HG02840 (cell line): ENCODE measurements at regions not wholly inside any gene's neighbourhood (a gene's known extent, or its start where the extent isn't known, plus 50 kb on each side); places are given as distances from the start of the nearest gene placed in this dataset.

Source experiments
- ATAC-seq: cut with Tn5 transposase; IDR thresholded peaks from one replicate; pipeline ENCODE4 v1.9.1; 2021; ENCODE audit warnings: mild to moderate bottlenecking, moderate library complexity, moderate number of reproducible peaks; ENCODE audit not compliant: unreplicated experiment, low FRiP score

GRCh38 chr7:10210000-10210399 is 763.7 kb upstream of the PHF14 start:
- ATAC-seq = no peak

- ATAC-seq = no peak
Measured at GRCh38 chr7:10211016-10211415, 762.7 kb upstream of the PHF14 start.

GRCh38 chr7:10211861-10212260 is 761.8 kb upstream of the PHF14 start:
- ATAC-seq = no peak

GRCh38 chr7:10212649-10213048 is 761.0 kb upstream of the PHF14 start:
- ATAC-seq = no peak

- no peak for ATAC-seq
Measured at GRCh38 chr7:10216462-10216861, 757.2 kb upstream of the PHF14 start.

GRCh38 chr7:10221084-10221483 is 752.6 kb upstream of the PHF14 start:
- ATAC-seq = no peak

GRCh38 chr7:10222976-10223375 is 750.7 kb upstream of the PHF14 start:
- ATAC-seq = no peak

- no peak for ATAC-seq
Measured at GRCh38 chr7:10225275-10225674, 748.4 kb upstream of the PHF14 start.

- ATAC-seq = no peak
Measured at GRCh38 chr7:10237306-10237705, 736.4 kb upstream of the PHF14 start.

GRCh38 chr7:10238641-10239040 is 735.0 kb upstream of the PHF14 start:
- ATAC-seq = no peak

- ATAC-seq = no peak
Measured at GRCh38 chr7:10239695-10240345, 733.9 kb upstream of the PHF14 start.

GRCh38 chr7:10245406-10245805 is 728.3 kb upstream of the PHF14 start:
- no peak for ATAC-seq

GRCh38 chr7:10257438-10257837 is 716.2 kb upstream of the PHF14 start:
- no peak for ATAC-seq

- no peak for ATAC-seq
Measured at GRCh38 chr7:10266976-10267375, 706.7 kb upstream of the PHF14 start.

- ATAC-seq = no peak
Measured at GRCh38 chr7:10268034-10268433, 705.6 kb upstream of the PHF14 start.

- no peak for ATAC-seq
Measured at GRCh38 chr7:10282909-10283308, 690.8 kb upstream of the PHF14 start.

- no peak for ATAC-seq
Measured at GRCh38 chr7:10284001-10284400, 689.7 kb upstream of the PHF14 start.

GRCh38 chr7:10299384-10299783 is 674.3 kb upstream of the PHF14 start:
- no peak for ATAC-seq

GRCh38 chr7:10300577-10300976 is 673.1 kb upstream of the PHF14 start:
- ATAC-seq = no peak

GRCh38 chr7:10308276-10308675 is 665.4 kb upstream of the PHF14 start:
- no peak for ATAC-seq

GRCh38 chr7:10312942-10313341 is 660.7 kb upstream of the PHF14 start:
- no peak for ATAC-seq

- ATAC-seq = no peak
Measured at GRCh38 chr7:10315881-10316280, 657.8 kb upstream of the PHF14 start.

GRCh38 chr7:10316488-10316887 is 657.2 kb upstream of the PHF14 start:
- ATAC-seq = no peak
